Smooth muscle cell of the brain vasculature (primary cell): ENCODE measurements at regions not wholly inside any gene's neighbourhood (a gene's known extent, or its start where the extent isn't known, plus 50 kb on each side); places are given as distances from the start of the nearest gene placed in this dataset.

Experiments
- DNase-seq: peaks from one replicate; pipeline ENCODE4 v3.0.0-alpha.2; 2012; ENCODE audit warnings: low read depth, low spot score

GRCh38 chr13:99053636-99054233 lies 75.9 kb upstream of the DOCK9 start:
- DNase-seq = no peak

- DNase-seq = no peak
Observed at GRCh38 chr13:99055281-99055680, 77.4 kb upstream of the DOCK9 start.

GRCh38 chr13:99055735-99056134 lies 77.9 kb upstream of the DOCK9 start:
- DNase-seq = no peak

GRCh38 chr13:99056381-99057014 lies 78.6 kb upstream of the DOCK9 start:
- DNase-seq = no peak

- DNase-seq = no peak
Observed at GRCh38 chr13:99057310-99057975, 79.6 kb upstream of the DOCK9 start.

GRCh38 chr13:99058527-99059495 lies 80.9 kb upstream of the DOCK9 start:
- no peak for DNase-seq

- no peak for DNase-seq
Observed at GRCh38 chr13:99059498-99060075, 81.7 kb upstream of the DOCK9 start.

- DNase-seq = no peak
Observed at GRCh38 chr13:99061411-99061810, 83.5 kb upstream of the DOCK9 start.

GRCh38 chr13:99062593-99062992 lies 84.7 kb upstream of the DOCK9 start:
- DNase-seq = no peak

GRCh38 chr13:99063178-99063577 lies 85.3 kb upstream of the DOCK9 start:
- no peak for DNase-seq

GRCh38 chr13:99063952-99064351 lies 86.1 kb upstream of the DOCK9 start:
- DNase-seq = no peak

- DNase-seq = no peak
Observed at GRCh38 chr13:99064624-99065234, 86.9 kb upstream of the DOCK9 start.

- no peak for DNase-seq
Observed at GRCh38 chr13:99065235-99066015, 87.6 kb upstream of the DOCK9 start.

GRCh38 chr13:99066219-99066618 lies 88.4 kb upstream of the DOCK9 start:
- no peak for DNase-seq

- no peak for DNase-seq
Observed at GRCh38 chr13:99067159-99067985, 89.5 kb upstream of the DOCK9 start.

- no peak for DNase-seq
Observed at GRCh38 chr13:99071211-99071610, 93.3 kb upstream of the DOCK9 start.

GRCh38 chr13:99071666-99072065 lies 93.8 kb upstream of the DOCK9 start:
- no peak for DNase-seq

- DNase-seq = no peak
Observed at GRCh38 chr13:99072356-99072755, 94.5 kb upstream of the DOCK9 start.

GRCh38 chr13:99072941-99073340 lies 95.1 kb upstream of the DOCK9 start:
- DNase-seq = no peak

- DNase-seq = no peak
Observed at GRCh38 chr13:99074693-99075092, 96.8 kb upstream of the DOCK9 start.
